DMS114 treated with DMSO at 0.1 percent for 48 hours (cell line): ENCODE measurements at regions not wholly inside any gene's neighbourhood (a gene's known extent, or its start where the extent isn't known, plus 50 kb on each side); places are given as distances from the start of the nearest gene placed in this dataset.
"Not testable (repeated sequence)": the region's sequence is repeated elsewhere in the genome, so short reads cannot be mapped to it uniquely, and the experiment has no call there.

ENCODE experiments used
- DNase-seq: peaks from one replicate; lab custom pipeline; 2025; ENCODE audit not compliant: unreplicated experiment; lab: John Stamatoyannopoulos, UW

GRCh38 chr12:90233168-90234100, 524.8 kb upstream of the ATP2B1 start:
- DNase-seq: no peak

DNA sequence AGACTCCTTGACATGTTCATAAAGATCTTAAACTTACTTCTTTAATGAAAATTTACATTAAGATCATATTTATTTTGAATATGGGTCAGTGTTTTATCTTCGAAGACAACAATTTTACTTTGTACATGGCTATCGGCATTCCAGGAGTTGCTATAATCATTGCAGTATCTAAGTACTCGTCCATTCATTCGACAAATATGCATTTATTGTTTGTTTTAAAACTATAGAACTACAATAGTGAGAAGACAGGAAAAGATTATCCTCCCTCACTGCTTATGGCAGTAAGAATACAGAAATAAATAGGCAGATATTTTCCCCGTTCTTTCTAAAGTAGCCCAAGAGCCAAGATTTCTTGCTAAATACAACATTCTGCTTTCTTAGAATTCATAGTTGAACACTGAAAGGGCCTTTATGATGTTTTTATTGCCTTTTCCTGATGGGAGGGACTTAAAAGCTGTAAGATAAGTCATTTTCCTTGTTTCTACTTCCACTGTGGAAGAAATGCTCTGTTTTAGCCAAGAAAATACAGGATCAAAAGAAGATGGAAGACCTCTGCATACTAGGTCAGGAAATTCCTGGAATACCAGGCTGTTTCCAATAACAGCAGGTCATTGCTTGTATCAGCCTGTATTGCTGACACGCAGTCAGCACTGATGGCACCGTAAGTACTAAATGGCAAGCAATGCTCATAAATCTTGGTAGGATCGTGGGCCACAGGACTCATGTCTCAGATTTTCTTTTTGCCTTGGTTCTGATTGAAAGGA, 521.0 kb upstream of the ATP2B1 start:
- DNase-seq: no peak

- no peak for DNase-seq
Observed at GRCh38 chr12:90226211-90226610, 517.6 kb upstream of the ATP2B1 start.

DNA sequence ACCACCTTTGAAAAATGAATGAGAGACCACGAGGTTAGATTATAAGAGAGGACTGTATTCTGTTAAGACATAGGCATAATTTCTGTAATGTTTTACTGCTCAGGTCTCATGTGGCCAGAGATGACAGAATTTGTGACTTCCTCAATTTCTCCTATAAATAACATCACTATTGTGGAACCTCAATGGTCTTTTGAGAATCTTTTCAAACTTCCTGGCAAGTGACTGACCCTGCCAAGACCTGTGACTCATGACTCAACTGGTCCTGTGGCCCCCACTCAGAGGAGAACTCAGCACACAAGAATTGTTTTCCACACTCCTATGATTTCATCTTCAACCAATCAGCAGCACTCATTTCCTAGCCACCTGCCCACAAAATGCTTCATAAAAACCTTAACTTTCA, 508.2 kb upstream of the ATP2B1 start:
- no peak for DNase-seq

GRCh38 chr12:90216020-90216552, 507.4 kb upstream of the ATP2B1 start:
- no peak for DNase-seq

GRCh38 chr12:90211017-90211416, 502.4 kb upstream of the ATP2B1 start:
- no peak for DNase-seq

- no peak for DNase-seq
Observed at GRCh38 chr12:90209029-90209428, 500.4 kb upstream of the ATP2B1 start.

DNA sequence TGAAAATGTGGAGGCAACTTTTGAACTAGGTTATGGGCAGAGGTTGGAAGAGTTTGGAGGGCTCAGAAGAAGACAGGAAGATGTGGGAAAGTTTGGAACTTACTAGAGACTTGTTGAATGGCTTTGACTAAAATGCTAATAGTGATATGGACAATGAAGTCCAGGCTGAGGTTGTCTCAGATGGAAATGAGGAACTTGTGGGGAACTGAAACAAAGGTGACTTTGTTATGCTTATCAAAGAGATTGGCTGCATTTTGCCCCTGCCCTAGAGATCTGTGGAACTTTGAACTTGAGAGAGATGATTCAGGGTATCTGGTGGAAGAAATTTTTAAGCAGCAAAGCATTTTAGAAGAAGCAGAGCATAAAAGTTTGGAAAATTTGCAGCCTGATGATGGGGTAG, 499.7 kb upstream of the ATP2B1 start:
- DNase-seq: not testable (repeated sequence)

GRCh38 chr12:90207799-90208198, 499.2 kb upstream of the ATP2B1 start:
- DNase-seq: no peak

DNA sequence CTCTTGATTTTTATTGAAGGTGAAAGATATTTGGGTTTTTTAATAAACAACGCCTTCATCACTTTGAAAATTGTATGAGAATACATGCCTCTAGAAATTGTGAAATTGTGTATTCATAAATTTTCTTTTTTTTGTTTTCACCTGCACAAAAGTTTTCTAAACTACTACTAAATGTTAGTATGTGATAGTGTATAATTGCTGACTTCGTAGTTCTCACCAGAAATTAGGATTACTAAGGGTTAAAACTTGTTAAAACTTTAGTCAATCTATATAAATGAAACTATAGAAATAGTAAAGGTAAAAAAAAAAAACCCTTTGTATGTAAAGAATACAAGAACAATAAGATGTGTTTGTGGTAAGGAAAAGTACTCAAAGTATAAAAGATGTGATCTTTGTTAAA, 496.5 kb upstream of the ATP2B1 start:
- no peak for DNase-seq

- no peak for DNase-seq
Observed at GRCh38 chr12:90203556-90203955, 494.9 kb upstream of the ATP2B1 start.

DNA sequence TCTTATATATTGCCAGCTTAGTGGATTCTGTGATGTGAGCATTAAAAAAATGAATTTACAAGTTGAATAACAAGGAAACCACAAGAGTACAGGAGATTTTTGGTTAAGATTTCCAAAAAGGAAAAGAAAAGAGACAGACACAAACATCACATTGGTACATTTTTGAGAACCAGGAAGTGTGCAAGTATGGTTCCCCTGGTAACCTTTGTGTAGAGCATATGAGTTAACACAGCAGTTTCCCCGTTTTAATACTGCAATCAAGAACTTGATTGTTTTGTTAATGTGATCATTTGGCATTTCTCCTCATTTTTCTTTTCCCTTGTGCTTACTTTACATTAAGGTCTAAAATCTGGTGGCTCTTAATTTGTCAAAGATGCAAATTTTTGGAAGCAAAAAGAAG, 490.4 kb upstream of the ATP2B1 start:
- DNase-seq: no peak

DNA sequence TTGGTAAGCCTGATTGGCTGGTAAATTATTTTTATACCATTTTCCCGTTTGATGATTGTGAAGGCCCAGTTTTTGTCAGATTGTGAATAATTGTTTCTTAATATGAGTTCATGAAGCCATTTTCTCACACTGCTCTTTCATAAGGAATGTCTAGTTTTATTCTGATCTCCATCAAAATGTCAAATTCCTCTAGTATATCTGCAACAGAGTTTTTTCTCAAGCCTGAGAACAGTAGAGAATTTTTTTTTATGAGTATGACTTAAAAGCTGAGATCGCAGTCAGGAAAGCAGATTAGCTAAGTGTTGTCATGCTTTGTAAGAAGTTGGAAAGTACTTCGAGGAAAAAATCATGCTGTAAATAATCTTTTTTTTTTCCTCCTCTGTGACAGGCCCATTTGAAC, 484.9 kb upstream of the ATP2B1 start:
- DNase-seq: no peak

GRCh38 chr12:90188857-90189256, 480.2 kb upstream of the ATP2B1 start:
- DNase-seq: no peak

- no peak for DNase-seq
Observed at GRCh38 chr12:90183201-90183600, 474.6 kb upstream of the ATP2B1 start.

DNA sequence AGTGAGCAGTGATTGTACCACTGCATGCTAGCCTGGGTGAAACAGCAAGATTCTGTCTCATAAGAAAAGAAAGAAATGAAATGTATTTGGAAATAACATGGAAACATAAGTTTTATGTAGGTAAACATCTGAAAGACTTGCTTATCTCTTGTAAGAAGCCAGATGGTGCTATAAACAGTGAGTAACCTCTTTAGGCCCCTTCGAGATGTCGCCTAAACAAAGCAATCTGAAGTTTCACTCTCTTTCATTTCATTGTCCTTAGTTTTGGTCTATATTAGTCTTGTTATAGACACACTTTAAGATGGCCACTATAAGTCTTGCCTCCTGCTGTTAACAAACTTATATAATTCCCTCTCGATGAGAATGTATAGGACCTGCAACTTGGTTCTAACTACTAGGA, 472.6 kb upstream of the ATP2B1 start:
- DNase-seq: no peak

GRCh38 chr12:90174956-90175355, 466.3 kb upstream of the ATP2B1 start:
- DNase-seq: no peak

- DNase-seq: no peak
Observed at GRCh38 chr12:90174198-90174510, 465.5 kb upstream of the ATP2B1 start.

GRCh38 chr12:90173499-90174197, 465.0 kb upstream of the ATP2B1 start:
- no peak for DNase-seq

DNA sequence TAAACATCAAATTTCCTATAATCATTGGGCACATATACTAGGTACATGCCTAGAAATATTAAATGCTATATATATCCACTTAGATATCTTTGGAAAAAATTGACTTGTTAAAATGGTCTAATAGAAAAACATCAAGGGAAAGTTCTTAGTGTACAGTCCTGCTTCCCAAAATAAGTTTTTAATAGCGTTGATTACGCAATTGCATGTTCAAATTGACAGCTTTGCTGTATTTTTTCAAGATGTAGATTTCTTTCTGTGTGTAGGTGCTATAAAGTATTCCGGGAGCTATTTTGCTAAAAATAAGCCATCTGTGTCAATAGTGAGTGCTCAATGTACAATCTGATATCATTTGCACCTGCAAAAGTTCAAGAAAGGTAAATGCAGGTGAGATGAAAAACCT, 463.9 kb upstream of the ATP2B1 start:
- no peak for DNase-seq

GRCh38 chr12:90170740-90171139, 462.1 kb upstream of the ATP2B1 start:
- DNase-seq: no peak
